SK-N-DZ (cell line): ENCODE measurements at regions not wholly inside any gene's neighbourhood (a gene's known extent, or its start where the extent isn't known, plus 50 kb on each side); places are given as distances from the start of the nearest gene placed in this dataset.
A peak's percentile ranks its signal among the peaks of the same experiment; 100 is the strongest.

Experiments
- DNase-seq: peaks from one replicate; pipeline ENCODE4 v3.0.0-alpha.2; 2015; ENCODE audit warnings: low spot score

DNA sequence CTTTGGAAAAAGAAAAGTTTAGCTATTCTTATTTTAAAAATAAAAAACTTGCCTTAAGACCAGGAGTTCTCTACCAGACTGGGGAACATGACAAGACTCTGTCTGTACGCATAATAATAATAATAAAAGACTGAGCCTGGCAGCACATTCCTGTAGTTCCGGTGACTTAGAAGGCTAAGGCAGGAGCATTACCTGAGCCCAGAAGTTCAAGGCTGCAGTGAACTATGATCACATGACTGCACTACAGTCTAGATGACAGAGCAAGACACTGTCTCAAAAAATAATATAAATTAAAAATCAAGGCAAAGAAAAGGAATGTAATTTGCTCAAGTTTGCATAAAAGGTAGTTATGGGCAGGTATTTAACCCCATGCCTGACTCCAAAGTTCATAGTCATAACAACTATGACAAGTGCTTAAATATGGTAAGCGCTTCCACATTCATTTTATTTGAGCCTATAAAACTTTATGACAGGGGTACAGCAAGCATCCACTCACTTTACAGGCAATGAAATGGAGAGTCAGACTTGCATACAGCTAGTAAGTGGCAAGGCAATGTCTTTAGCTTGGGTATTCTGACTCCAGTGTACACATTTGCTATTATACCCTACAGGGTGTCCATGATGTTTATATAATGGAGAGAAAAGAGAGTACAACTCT lies 1567.8 kb upstream of the PIK3C3 start:
- DNase-seq: no peak

DNA sequence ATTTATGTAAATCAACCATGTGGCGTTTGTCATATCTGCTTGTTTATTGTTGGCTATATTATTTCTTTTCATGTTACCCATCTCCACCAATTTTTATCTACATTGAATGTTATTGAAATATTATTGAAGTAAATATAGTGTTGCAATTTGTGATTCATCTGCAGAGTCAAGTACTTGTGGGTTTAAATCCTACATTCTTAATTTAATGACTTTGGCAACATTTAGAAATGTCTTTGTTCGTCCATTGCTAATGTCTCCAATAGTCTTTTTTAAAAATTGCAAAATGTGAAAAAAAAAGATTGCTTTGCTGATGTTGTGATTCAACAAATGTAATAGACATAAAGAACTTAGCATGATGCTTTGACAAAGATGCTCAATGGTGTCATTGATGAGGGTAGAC lies 1572.8 kb upstream of the PIK3C3 start:
- DNase-seq: no peak

- DNase-seq: peak; percentile 67
Measured at GRCh38 chr18:40380686-40381439, 1574.2 kb upstream of the PIK3C3 start.

DNA sequence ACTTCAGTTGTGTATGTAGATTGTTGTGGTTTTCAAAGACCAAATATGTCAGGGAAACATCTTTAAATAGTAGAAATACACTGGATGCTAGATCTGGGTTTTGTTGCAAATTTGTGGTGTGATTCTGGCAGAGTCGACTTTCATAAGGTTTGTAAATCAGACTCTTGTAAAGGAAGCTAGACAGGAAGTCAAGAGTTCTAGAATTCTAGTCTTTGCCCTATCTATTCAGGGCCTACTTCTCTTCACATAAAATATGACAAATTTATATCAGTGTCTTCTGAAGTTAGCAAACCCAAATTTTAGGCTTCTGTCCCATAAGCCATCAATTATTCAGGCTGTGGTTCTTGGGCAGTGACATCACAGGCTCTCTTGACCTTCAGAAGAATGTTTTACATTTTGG lies 1579.2 kb upstream of the PIK3C3 start:
- DNase-seq: no peak

DNA sequence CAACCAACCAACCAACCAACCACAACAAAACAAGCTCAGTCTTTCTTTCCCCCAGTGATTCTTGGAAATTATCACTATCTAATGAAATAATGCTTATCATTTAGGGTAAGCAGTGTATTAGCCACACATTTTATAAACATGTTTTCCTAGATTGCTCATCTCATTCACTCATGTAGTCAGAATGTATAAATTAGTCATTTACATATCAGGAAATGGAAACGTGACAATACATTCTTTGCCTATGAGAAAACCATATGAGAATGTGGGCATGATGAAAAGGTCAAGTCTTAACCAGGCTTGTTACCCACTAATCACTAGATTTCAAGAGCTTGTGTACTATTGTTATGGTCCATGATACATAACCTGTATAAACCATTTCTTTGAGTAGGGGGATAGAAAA lies 1583.4 kb upstream of the PIK3C3 start:
- DNase-seq: no peak

DNA sequence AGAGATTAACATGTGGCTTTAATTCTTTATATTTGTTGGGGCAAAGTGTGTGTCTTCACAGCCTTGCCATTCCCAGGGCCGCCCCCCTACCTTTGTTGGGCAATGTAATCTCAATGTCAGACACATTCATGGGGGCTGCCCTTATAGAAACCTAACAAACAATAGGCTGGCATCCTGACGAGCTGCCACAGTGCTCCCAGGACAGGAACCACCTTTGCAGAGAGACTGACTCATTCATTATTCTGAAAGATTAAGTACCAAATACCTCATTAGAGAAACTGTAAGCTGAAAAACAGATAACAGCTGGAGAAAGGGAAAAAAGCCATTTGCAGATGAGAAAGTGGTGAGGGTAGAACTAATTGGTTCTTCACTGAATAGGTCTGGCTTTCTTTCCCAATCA lies 1587.5 kb upstream of the PIK3C3 start:
- no peak for DNase-seq

- peak; percentile 7 for DNase-seq
Measured at GRCh38 chr18:40366521-40366920, 1588.5 kb upstream of the PIK3C3 start.

DNA sequence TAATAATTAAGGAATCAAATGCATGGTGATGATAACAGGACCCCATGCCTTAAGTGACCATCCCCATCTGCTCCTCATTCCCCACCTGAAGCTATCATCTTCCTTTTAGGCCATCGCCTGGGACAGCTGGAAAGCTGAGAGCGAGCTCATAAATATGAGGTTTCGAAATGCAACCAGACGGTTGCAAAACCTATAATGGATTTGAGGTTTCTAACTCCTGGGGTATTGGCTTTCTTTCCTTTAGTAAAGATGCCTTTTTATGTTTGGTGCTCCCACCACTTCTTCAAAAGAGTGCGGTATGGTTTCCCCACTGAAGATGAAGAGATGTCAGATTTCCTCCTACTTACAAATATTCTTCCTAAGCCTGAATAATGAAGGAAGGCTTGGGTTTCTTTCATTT lies 1589.5 kb upstream of the PIK3C3 start:
- DNase-seq: no peak

DNA sequence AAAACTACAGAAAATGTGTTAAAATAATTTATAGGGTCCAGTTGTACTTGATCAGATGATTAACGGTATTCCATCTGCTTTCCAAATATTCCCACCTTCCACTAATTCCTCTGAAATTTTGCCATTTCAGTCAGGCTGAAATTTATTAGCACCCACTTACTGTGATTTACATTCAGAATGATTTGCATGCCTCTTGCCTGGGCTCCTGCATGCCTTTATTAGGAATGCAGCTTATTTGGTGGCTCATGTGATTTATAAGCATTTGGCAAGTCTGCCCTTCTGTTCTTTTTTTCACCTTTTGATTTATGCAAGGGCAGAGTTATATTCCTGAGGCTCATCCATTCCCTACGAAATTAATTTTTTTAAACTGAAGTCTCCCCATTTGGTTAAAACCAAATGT lies 1594.5 kb upstream of the PIK3C3 start:
- DNase-seq: no peak

GRCh38 chr18:40357536-40357935 lies 1597.5 kb upstream of the PIK3C3 start:
- DNase-seq: no peak

DNA sequence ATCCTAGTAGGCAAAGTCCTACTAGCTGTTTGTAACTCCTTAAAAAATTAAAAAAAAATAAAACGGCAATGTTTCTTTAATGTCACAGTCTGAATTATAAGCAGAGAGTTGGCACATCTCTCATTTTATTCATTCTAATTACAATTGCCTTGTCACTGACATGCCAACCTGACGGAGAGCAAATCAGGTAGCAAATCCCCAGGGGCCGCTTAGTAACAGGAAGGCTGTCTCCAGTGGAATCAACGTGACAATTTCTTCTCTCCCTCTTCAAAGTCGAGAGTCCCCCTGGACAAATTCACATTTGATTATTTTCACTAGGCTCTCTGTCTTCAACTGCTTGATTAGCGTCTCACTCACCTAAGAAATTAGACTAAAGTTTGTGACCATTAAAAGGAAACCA lies 1598.9 kb upstream of the PIK3C3 start:
- DNase-seq: no peak

- DNase-seq: no peak
Measured at GRCh38 chr18:40355726-40356125, 1599.3 kb upstream of the PIK3C3 start.

- DNase-seq: no peak
Measured at GRCh38 chr18:40348196-40348595, 1606.8 kb upstream of the PIK3C3 start.

DNA sequence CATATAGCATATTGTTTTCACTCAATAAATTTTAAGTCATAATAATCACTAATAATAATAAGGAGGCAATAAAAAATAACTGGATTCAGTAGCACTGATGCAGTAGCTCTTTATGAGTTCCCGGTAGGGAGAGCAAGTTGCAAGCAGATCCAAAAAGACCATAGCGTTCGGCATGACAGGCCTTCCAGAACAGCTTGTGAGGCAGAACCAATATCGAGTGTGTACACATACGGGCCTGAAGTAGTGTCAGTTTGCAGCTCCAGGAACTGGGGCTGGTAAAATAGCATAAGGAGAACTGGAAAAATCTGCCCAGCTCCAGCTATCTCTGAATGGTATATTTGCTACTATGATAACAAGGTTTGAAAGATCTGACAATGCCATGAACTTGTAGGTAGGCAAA lies 1607.8 kb upstream of the PIK3C3 start:
- no peak for DNase-seq

DNA sequence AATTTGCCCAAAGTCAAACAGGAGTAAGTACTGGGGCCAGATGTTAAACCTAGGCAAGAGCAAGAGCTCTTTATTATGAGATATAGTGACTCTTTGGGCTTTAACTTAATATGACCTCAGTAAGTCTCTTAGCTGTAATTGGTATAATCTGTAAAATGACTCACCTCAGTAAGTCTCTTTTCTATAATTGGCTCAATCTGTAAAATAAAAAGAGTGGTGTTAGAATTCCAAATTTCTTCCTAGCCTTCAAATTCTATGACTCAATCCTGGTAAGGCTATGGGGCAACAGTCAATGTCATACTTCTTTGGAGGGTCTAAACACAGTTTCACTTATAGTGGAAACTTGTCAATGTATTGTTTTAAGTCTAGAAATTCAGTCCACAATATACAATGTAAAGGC lies 1608.9 kb upstream of the PIK3C3 start:
- no peak for DNase-seq

DNA sequence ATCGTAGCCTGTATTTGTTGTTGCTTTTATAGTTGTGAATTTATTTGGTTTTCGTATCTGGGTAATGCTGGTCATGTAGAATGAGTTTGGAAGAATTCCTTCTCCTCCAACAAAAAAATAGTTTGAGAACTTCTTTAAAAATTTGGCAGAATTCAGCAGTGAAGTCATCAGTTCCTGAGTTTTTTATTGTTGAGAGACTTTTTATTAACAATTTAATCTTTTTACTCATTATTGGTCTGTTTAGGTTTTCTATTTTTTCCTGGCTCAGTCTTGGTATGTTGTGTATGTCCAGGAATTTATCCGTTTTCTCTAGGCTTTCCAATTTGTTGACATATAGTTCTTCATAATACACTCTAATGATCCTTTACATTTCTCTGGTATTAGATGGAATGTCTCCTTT lies 1613.3 kb upstream of the PIK3C3 start:
- DNase-seq: no peak

- no peak for DNase-seq
Measured at GRCh38 chr18:40338284-40338683, 1616.8 kb upstream of the PIK3C3 start.

DNA sequence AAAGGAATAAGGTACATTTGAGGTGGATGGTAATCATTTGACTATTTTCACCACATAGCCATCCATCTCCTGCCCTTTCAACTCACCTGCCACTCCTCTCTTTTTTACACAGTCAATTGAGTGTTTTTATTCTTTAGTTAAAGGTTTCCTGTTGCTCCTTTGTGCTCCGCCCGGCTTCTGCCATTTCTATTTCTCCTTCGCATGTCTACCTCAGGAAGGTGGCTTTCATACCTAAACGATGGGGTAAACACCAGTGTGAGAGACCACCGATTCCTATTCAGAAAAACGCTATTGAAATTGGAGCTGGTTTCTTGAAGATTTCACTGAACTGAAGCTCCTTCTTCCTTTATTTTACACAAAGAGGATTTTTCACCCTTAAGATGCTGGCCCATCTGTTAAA lies 1628.0 kb upstream of the PIK3C3 start:
- DNase-seq: no peak

DNA sequence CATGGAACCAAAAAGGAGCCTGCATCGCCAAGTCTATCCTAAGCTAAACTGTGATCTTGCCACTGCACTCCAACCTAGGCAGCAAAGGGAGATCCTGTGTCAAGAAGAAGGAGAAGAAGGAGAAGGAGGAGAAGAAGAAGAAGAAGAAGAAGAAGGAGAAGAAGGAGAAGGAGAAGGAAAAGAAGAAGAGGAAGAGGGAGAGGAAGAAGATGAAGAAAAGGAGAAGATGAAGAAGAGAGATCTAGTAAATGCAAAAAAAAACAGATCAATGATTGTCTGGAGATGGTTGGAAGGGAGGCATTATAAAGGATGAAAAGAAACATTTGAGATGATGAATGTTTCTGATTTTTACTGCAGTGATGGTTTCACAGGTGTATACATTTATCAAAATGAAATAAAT lies 1629.0 kb upstream of the PIK3C3 start:
- DNase-seq: no peak

DNA sequence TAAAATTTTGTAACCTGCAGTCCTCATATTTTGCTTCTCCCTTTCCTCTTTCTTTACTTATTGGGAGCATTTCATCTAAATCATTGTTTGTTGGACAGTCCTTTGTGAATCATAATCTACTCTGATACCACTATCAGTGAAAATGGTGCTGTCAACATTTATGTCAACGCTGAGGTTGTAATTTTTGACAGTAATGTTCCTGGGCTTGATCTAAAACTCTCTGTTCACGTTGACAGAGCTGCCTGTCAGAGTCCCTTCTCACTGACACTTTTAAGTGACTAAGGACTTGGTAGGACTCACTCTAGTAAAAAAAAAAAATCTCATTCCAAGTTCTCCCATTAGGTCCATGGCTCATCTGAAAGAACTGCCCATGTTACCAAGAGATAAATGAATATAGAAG lies 1640.8 kb upstream of the PIK3C3 start:
- no peak for DNase-seq

DNA sequence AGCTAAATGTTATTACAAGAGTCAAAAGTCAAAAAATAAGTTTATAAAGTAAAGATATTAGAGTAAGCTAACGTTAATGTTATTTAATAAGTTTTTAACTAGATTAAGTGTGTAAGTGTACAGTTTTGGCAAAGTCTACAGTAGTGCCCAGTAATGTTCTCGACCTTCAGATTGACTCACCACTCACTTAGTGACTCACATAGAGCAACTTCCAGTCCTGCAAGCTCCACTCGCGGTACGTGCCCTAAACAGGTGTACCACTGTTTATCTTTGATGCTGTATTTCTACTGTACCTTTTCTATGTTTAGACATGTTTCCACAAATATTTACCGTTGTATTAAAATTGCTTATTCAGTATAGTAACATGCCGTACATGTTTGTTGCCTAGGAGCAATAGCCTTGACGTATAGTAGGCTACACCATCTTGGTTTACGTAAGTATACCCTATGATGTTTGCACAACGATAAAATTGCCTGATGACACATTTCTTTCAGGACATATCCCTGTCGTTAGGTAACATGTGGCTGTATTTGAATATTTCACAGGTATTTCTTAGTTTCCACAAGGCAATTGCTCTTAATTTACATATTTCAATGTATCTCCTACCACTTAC lies 1641.9 kb upstream of the PIK3C3 start:
- DNase-seq: no peak

GRCh38 chr18:40307627-40308026 lies 1647.4 kb upstream of the PIK3C3 start:
- no peak for DNase-seq
